ENCODE measurements at regions not wholly inside any gene's neighbourhood (a gene's known extent, or its start where the extent isn't known, plus 50 kb on each side); places are given as distances from the start of the nearest gene placed in this dataset.
A peak's percentile ranks its signal among the peaks of the same experiment; 100 is the strongest.

DNA sequence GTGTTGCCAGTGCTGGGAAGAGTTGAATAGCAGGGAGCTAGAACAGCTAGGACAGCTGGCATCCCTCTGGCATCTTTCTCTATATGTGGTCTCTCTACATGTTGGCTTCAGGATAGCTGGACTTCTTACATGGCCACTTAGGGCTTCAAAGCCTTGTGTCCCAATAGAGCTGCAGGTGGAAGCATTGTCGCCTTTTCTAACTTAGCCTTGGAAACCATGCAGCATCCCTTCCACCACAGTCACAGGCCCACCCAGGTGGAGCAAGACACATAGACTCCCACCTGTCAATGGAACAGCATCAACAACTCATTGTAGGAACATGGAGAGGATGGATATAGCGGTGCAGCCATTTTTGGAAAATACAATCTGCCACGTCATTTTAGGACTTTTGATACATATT lies 149.0 kb downstream of the AASDH start:
- Histone ChIP-seq H3K4me1 (ENCODE audit: control insufficient read depth, insufficient read depth, low read length) (peaks cover 17% of the 10 kb centered on the region), H3K36me3 (ENCODE audit: control insufficient read depth, insufficient read depth, low read length) (no peaks in the 10 kb centered on the region), H3K9me3 (ENCODE audit: control insufficient read depth, low read length) (no peaks in the 10 kb centered on the region), H3K4me3 (ENCODE audit: low read length) (no peak overlapping the region), H3K27me3 (ENCODE audit: control insufficient read depth, insufficient read depth, low read length) (no peaks in the 10 kb centered on the region), H3K9ac (ENCODE audit: low read length) (no peak overlapping the region)

GRCh38 chr4:56235725-56236124 lies 151.6 kb downstream of the AASDH start:
- Histone ChIP-seq H3K4me1 (ENCODE audit: control insufficient read depth, insufficient read depth, low read length) (peaks cover 3% of the 10 kb centered on the region), H3K9me3 (ENCODE audit: control insufficient read depth, low read length) (no peaks in the 10 kb centered on the region), H3K36me3 (ENCODE audit: control insufficient read depth, insufficient read depth, low read length) (no peaks in the 10 kb centered on the region), H3K9ac (ENCODE audit: low read length) (no peak overlapping the region), H3K27me3 (ENCODE audit: control insufficient read depth, insufficient read depth, low read length) (no peaks in the 10 kb centered on the region), H3K4me3 (ENCODE audit: low read length) (no peak overlapping the region)

DNA sequence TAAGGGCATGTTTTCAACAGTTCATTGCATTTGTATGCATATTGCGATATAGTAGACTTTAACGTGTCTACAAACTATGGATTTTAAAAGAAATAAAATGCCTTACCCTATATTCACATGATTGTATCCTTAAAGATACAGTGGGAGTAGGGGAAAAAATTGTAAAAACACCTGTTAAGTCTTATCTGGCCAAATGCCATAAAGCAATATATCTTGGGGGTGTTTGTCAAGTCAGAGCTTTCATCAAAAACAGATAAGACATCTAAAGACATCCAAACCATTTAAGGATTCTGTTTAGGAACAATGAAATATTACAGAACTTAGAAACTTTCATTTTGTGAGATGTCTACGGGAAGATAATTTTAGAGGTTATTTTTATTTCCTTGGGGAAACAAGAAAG lies 152.3 kb downstream of the AASDH start:
- H3K4me3 ChIP-seq (ENCODE audit: low read length), result no peak overlapping the region
- H3K4me1 ChIP-seq (ENCODE audit: control insufficient read depth, insufficient read depth, low read length), result no peaks in the 10 kb centered on the region
- no peak overlapping the region for H3K9ac ChIP-seq (ENCODE audit: low read length)
- H3K27me3 ChIP-seq (ENCODE audit: control insufficient read depth, insufficient read depth, low read length), result no peaks in the 10 kb centered on the region
- H3K36me3 ChIP-seq (ENCODE audit: control insufficient read depth, insufficient read depth, low read length), result no peaks in the 10 kb centered on the region
- H3K9me3 ChIP-seq (ENCODE audit: control insufficient read depth, low read length), result no peaks in the 10 kb centered on the region

DNA sequence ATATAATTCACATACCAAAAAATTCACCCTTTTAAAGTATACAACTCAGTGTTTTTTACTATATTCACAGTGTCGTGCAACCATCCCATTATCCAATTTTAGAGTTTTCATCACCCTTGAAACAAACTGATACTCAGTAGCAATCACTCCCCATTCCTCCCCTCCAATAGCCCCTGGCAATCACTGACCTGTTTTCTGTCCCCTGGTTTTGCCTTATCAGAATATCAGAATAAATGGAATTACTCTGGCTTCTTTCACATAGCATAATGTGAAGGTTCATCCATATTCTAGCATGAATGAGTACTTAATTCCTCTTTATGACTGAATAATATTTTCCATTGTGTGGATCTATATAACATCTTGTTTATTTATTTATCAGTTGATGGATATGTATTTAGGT lies 153.2 kb downstream of the AASDH start:
- Histone ChIP-seq H3K4me1 (ENCODE audit: control insufficient read depth, insufficient read depth, low read length) (no peaks in the 10 kb centered on the region), H3K9ac (ENCODE audit: low read length) (no peak overlapping the region), H3K36me3 (ENCODE audit: control insufficient read depth, insufficient read depth, low read length) (no peaks in the 10 kb centered on the region), H3K9me3 (ENCODE audit: control insufficient read depth, low read length) (no peaks in the 10 kb centered on the region), H3K4me3 (ENCODE audit: low read length) (no peak overlapping the region), H3K27me3 (ENCODE audit: control insufficient read depth, insufficient read depth, low read length) (no peaks in the 10 kb centered on the region)

DNA sequence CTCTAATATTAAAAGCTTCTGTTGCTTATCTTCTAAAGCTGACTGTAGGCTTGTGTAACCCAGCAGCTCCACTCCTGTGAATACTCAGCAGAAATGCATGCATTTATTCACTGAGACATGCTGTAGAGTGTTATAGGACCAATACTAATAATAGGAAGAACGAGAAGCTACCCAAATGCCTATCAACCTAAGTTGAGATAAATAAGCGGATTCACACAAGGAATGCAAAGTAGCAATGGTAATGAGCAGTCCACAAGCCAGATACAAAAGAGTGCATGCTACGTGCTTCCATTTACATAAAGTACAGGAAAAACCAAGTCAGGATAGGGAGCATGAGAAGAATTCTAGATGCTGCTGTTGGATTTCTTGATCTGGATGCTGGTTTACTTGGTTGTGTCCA lies 155.9 kb downstream of the AASDH start:
- Histone ChIP-seq H3K4me1 (ENCODE audit: control insufficient read depth, insufficient read depth, low read length) (no peaks in the 10 kb centered on the region), H3K9me3 (ENCODE audit: control insufficient read depth, low read length) (no peaks in the 10 kb centered on the region)

DNA sequence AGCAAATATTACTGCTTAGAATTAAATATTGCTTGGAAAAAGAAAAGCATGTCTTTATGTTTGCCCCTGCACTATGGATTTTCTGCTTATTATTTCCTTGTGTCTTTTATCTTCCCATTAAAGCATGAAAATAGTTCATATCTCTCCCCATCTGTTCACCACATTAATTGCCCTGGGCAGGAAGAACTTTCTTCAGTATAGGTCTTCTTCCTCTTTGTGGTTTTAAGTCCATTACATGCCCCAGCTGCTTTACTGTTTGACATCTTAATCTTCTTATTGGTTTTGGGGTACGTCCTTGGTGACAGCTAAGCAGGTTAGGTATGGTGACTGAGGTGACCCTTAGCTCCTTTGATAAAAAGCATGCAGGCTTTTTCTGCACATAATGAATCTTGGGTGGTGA lies 157.3 kb downstream of the AASDH start:
- Histone ChIP-seq H3K4me3 (ENCODE audit: low read length) (no peak overlapping the region), H3K9me3 (ENCODE audit: control insufficient read depth, low read length) (no peaks in the 10 kb centered on the region), H3K4me1 (ENCODE audit: control insufficient read depth, insufficient read depth, low read length) (no peaks in the 10 kb centered on the region), H3K36me3 (ENCODE audit: control insufficient read depth, insufficient read depth, low read length) (no peaks in the 10 kb centered on the region), H3K9ac (ENCODE audit: low read length) (no peak overlapping the region), H3K27me3 (ENCODE audit: control insufficient read depth, insufficient read depth, low read length) (no peaks in the 10 kb centered on the region)

More for the DNA sequence above, 155.9 kb downstream of the AASDH start:
- Histone ChIP-seq H3K9ac (ENCODE audit: low read length) (no peak overlapping the region), H3K27me3 (ENCODE audit: control insufficient read depth, insufficient read depth, low read length) (no peaks in the 10 kb centered on the region), H3K36me3 (ENCODE audit: control insufficient read depth, insufficient read depth, low read length) (no peaks in the 10 kb centered on the region), H3K4me3 (ENCODE audit: low read length) (no peak overlapping the region)

DNA sequence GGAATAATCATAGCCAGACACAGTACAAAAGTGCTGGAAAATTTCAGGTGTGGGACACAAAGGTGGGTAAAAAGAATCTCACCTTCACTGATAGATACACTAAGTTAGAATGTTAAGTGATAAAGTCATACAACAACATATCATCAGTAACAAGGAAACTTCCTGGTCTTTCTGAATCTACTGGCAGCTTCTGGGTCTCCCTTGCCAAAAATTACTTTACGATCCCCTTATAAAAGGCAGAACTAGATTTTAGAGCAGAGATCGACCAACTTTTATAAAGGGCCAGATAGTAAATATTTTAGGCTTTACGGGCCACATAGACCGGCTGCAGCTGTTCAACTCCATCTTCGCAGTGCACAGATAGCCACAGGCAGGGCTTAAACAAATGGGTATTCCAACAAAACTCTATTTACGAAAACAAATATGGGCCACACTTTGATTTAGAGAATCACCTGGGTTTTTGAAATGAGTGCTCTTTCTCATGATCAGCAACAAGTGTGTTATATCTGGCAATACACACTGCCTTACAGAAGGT lies 159.9 kb downstream of the AASDH start:
- no peaks in the 10 kb centered on the region for H3K9me3 ChIP-seq (ENCODE audit: control insufficient read depth, low read length)
- no peaks in the 10 kb centered on the region for H3K4me1 ChIP-seq (ENCODE audit: control insufficient read depth, insufficient read depth, low read length)
- no peaks in the 10 kb centered on the region for H3K36me3 ChIP-seq (ENCODE audit: control insufficient read depth, insufficient read depth, low read length)
- H3K4me3 ChIP-seq (ENCODE audit: low read length), result no peak overlapping the region
- H3K9ac ChIP-seq (ENCODE audit: low read length), result no peak overlapping the region
- H3K27me3 ChIP-seq (ENCODE audit: control insufficient read depth, insufficient read depth, low read length), result no peaks in the 10 kb centered on the region

DNA sequence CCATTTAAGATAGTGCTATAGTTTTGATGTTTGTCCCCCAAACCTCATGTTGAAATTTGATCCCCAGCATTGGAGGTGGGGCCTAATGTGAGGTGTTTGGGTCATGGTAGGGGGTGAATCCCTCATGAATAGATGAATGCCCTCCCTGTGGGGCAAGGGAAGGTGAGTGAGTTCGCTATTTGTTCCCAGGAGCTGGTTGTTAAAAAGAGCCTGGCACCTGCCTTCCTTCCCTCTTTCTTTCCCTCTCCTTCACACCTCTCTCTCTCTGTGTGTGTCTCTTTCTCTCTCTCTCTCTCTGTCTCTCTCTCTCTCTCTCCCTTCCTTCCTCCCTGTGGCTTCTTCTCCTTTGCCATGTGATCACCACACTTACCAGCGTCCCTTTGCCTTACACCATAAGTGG lies 160.7 kb downstream of the AASDH start:
- no peaks in the 10 kb centered on the region for H3K9me3 ChIP-seq (ENCODE audit: control insufficient read depth, low read length)
- no peaks in the 10 kb centered on the region for H3K4me1 ChIP-seq (ENCODE audit: control insufficient read depth, insufficient read depth, low read length)
- no peak overlapping the region for H3K4me3 ChIP-seq (ENCODE audit: low read length)
- no peak overlapping the region for H3K9ac ChIP-seq (ENCODE audit: low read length)
- H3K27me3 ChIP-seq (ENCODE audit: control insufficient read depth, insufficient read depth, low read length), result no peaks in the 10 kb centered on the region
- no peaks in the 10 kb centered on the region for H3K36me3 ChIP-seq (ENCODE audit: control insufficient read depth, insufficient read depth, low read length)

DNA sequence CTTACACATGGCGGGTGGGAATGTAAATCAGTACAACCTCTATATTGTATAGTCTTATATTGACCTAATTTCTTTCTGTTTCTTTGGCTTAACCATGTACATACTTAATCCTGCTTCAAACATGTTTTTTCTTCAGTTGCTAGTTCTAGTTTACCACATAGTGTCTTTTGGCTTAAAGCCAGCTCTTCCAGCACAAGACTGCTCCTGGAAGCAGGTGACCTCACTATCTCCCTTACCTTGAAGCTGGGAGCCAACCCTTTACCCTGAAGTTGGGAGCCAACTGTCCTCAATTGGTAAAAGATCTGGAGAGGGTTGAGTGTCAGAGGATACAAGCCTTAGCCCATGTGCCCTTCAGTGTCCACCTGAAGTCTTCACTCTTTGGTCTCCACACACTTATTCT lies 162.7 kb downstream of the AASDH start:
- no peaks in the 10 kb centered on the region for H3K4me1 ChIP-seq (ENCODE audit: control insufficient read depth, insufficient read depth, low read length)
- H3K4me3 ChIP-seq (ENCODE audit: low read length), result no peak overlapping the region
- H3K27me3 ChIP-seq (ENCODE audit: control insufficient read depth, insufficient read depth, low read length), result no peaks in the 10 kb centered on the region
- H3K36me3 ChIP-seq (ENCODE audit: control insufficient read depth, insufficient read depth, low read length), result no peaks in the 10 kb centered on the region
- H3K9me3 ChIP-seq (ENCODE audit: control insufficient read depth, low read length), result no peaks in the 10 kb centered on the region
- no peak overlapping the region for H3K9ac ChIP-seq (ENCODE audit: low read length)

DNA sequence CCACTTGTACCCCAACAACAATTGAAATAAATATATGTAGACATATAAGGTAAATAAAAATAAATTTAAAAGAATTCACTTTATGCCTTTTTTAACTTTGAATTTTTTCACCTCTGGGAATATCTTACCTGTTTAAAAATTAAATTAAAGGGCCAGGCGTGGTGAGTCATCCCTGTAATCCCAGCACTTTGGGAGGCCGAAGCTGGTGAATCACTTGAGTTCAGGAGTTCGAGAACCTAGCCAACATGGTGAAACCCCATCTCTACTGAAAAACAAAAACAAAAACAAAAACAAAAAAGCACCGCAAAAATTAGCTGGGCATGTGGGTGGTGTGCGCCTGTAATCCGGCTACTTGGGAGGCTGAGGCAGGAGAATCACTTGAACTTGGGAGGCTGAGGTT lies 164.8 kb downstream of the AASDH start:
- Histone ChIP-seq H3K4me1 (ENCODE audit: control insufficient read depth, insufficient read depth, low read length) (peaks cover 11% of the 10 kb centered on the region), H3K27me3 (ENCODE audit: control insufficient read depth, insufficient read depth, low read length) (no peaks in the 10 kb centered on the region), H3K4me3 (ENCODE audit: low read length) (no peak overlapping the region), H3K9ac (ENCODE audit: low read length) (no peak overlapping the region), H3K36me3 (ENCODE audit: control insufficient read depth, insufficient read depth, low read length) (no peaks in the 10 kb centered on the region), H3K9me3 (ENCODE audit: control insufficient read depth, low read length) (no peaks in the 10 kb centered on the region)

DNA sequence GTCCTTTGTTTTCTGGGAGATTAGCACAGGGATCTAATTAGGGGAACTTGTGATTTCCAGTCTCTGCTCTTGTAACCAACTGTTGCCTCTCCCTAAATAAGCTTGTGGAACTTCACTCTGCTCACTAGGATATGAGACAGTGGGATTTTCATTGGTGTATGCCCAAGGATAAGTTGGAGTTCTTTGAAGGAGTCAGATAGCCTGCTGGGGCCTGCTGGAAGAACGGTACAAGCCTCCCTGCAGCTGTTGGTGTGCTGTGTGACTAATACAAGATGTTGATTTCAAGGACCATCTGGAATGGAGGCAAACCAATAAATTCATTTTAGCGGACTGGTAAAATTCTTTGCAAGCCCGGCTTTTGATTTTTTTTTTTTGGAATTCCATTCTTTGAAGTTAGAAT lies 167.0 kb downstream of the AASDH start:
- H3K4me3 ChIP-seq (ENCODE audit: low read length), result no peak overlapping the region
- H3K9me3 ChIP-seq (ENCODE audit: control insufficient read depth, low read length), result no peaks in the 10 kb centered on the region
- H3K4me1 ChIP-seq (ENCODE audit: control insufficient read depth, insufficient read depth, low read length), result peaks cover 20% of the 10 kb centered on the region

DNA sequence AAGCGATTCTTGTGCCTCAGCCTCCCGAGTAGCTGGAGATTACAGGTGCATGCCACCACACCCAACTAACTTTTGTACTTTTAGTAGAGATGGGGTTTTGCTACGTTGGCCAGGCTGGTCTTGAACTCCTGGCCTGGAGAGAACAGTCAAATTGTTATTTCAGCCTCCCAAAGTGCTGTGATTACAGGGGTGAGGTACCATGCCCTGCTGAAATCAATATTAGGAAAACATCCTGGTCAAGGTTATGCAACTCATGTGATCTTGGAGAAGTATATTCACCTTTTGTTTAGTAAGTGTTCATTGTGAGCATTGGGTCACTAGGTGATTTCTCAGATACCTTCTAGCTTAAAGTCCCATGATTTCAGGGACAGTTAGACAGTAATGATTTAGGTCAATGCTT lies 167.8 kb downstream of the AASDH start:
- Histone ChIP-seq H3K4me3 (ENCODE audit: low read length) (no peak overlapping the region), H3K9ac (ENCODE audit: low read length) (no peak overlapping the region), H3K27me3 (ENCODE audit: control insufficient read depth, insufficient read depth, low read length) (no peaks in the 10 kb centered on the region), H3K9me3 (ENCODE audit: control insufficient read depth, low read length) (no peaks in the 10 kb centered on the region), H3K4me1 (ENCODE audit: control insufficient read depth, insufficient read depth, low read length) (peaks cover 20% of the 10 kb centered on the region), H3K36me3 (ENCODE audit: control insufficient read depth, insufficient read depth, low read length) (no peaks in the 10 kb centered on the region)

More for the DNA sequence above, 167.0 kb downstream of the AASDH start:
- H3K9ac ChIP-seq (ENCODE audit: low read length), result no peak overlapping the region
- H3K36me3 ChIP-seq (ENCODE audit: control insufficient read depth, insufficient read depth, low read length), result no peaks in the 10 kb centered on the region
- H3K27me3 ChIP-seq (ENCODE audit: control insufficient read depth, insufficient read depth, low read length), result no peaks in the 10 kb centered on the region

DNA sequence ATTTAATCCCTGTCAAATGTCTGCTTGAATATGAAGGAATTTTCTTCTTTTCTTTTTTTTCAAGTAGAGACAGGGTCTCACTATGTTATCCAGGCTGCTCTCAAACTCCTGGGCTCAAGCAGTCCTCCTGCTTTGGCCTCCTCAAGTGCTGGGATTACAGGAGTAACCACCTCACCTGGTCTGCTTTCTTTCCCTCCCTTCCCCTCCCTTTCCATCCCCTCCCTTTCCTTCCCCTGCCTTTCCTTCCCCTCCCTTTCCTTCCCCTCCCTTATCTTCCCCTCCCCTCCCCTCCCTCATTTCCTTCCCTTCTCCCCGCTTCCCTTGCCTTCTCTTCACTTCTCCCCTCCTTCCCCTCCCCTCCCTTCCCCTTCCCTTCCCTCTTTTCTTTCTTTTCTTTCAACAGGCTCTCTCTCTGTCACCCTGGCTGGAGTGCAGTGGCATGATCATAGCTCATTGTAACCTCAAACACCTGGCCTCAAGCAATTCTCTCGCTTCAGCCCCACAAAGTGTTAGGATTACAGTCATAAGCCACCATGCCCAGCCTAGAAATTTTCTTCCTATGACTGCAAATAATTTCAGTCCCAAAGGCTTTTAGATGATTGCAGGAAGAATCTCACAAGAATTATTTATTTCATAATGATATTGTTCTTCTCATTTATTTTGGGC lies 168.9 kb downstream of the AASDH start:
- H3K27me3 ChIP-seq (ENCODE audit: control insufficient read depth, insufficient read depth, low read length), result no peaks in the 10 kb centered on the region
- H3K36me3 ChIP-seq (ENCODE audit: control insufficient read depth, insufficient read depth, low read length), result no peaks in the 10 kb centered on the region
- no peak overlapping the region for H3K4me3 ChIP-seq (ENCODE audit: low read length)
- peak overlapping the region; percentile 12 for H3K9ac ChIP-seq (ENCODE audit: low read length)
- H3K9me3 ChIP-seq (ENCODE audit: control insufficient read depth, low read length), result no peaks in the 10 kb centered on the region
- peaks cover 20% of the 10 kb centered on the region for H3K4me1 ChIP-seq (ENCODE audit: control insufficient read depth, insufficient read depth, low read length)

All from mucosa of stomach (tissue), 1 donor.